ENCODE measurements at regions not wholly inside any gene's neighbourhood (a gene's known extent, or its start where the extent isn't known, plus 50 kb on each side); places are given as distances from the start of the nearest gene placed in this dataset.

GRCh38 chr12:67534681-67535080 is 113.9 kb upstream of the DYRK2 start:
- Histone ChIP-seq H3K36me3 (ENCODE audit: low read length) (no peaks in the 10 kb centered on the region), H3K27me3 (ENCODE audit: low read length) (no peaks in the 10 kb centered on the region), H4K20me1 (ENCODE audit: low read depth, low read length) (no peaks in the 10 kb centered on the region), H3K79me2 (ENCODE audit: insufficient read depth, low read length) (no peaks in the 10 kb centered on the region), H3K27ac (ENCODE audit: low read depth, low read length) (no peak overlapping the region), H3K9ac (ENCODE audit: low read length) (no peak overlapping the region), H2AFZ (ENCODE audit: low read depth, low read length, severe bottlenecking) (no peak overlapping the region), H3K4me3 (ENCODE audit: insufficient read depth, low read length, poor library complexity, severe bottlenecking) (no peak overlapping the region), H3K9me3 (ENCODE audit: insufficient read depth, low read length) (no peaks in the 10 kb centered on the region), H3K4me2 (ENCODE audit: low read depth, low read length, poor library complexity, severe bottlenecking) (no peak overlapping the region), H3F3A (ENCODE audit: insufficient read depth) (no peaks in the 10 kb centered on the region), H3K9me2 (replicated peaks; ENCODE audit: insufficient read depth, low read length) (no peaks in the 10 kb centered on the region)
- TF ChIP-seq EZH2phosphoT487 (conservative IDR thresholded peaks at IDR 0.05; ENCODE audit: low read length) (no peak), CTCF (IDR thresholded peaks at IDR 0.05; ENCODE audit: insufficient read depth, low read length, poor library complexity, severe bottlenecking) (no peak)

- no peaks in the 10 kb centered on the region for H3K9me2 ChIP-seq (replicated peaks; ENCODE audit: insufficient read depth, low read length)
- no peak for TF ChIP-seq CTCF (IDR thresholded peaks at IDR 0.05; ENCODE audit: insufficient read depth, low read length, poor library complexity, severe bottlenecking)
- TF ChIP-seq EZH2phosphoT487 (conservative IDR thresholded peaks at IDR 0.05; ENCODE audit: low read length), result no peak
- H3K9ac ChIP-seq (ENCODE audit: low read length), result no peak overlapping the region
- no peaks in the 10 kb centered on the region for H4K20me1 ChIP-seq (ENCODE audit: low read depth, low read length)
- no peak overlapping the region for H3K4me2 ChIP-seq (ENCODE audit: low read depth, low read length, poor library complexity, severe bottlenecking)
- H3K36me3 ChIP-seq (ENCODE audit: low read length), result no peaks in the 10 kb centered on the region
- H3K9me3 ChIP-seq (ENCODE audit: insufficient read depth, low read length), result no peaks in the 10 kb centered on the region
- H3F3A ChIP-seq (ENCODE audit: insufficient read depth), result no peaks in the 10 kb centered on the region
- no peak overlapping the region for H2AFZ ChIP-seq (ENCODE audit: low read depth, low read length, severe bottlenecking)
- no peak overlapping the region for H3K27ac ChIP-seq (ENCODE audit: low read depth, low read length)
- no peaks in the 10 kb centered on the region for H3K27me3 ChIP-seq (ENCODE audit: low read length)
- H3K79me2 ChIP-seq (ENCODE audit: insufficient read depth, low read length), result no peaks in the 10 kb centered on the region
- H3K4me3 ChIP-seq (ENCODE audit: insufficient read depth, low read length, poor library complexity, severe bottlenecking), result no peak overlapping the region
Observed at GRCh38 chr12:67535176-67535575, 113.4 kb upstream of the DYRK2 start.

- no peak overlapping the region for H3K27ac ChIP-seq (ENCODE audit: low read depth, low read length)
- no peak for TF ChIP-seq CTCF (IDR thresholded peaks at IDR 0.05; ENCODE audit: insufficient read depth, low read length, poor library complexity, severe bottlenecking)
- no peak for TF ChIP-seq EZH2phosphoT487 (conservative IDR thresholded peaks at IDR 0.05; ENCODE audit: low read length)
- no peaks in the 10 kb centered on the region for H3F3A ChIP-seq (ENCODE audit: insufficient read depth)
Observed at GRCh38 chr12:67535971-67536370, 112.6 kb upstream of the DYRK2 start.

More at GRCh38 chr12:67535971-67536370, 112.6 kb upstream of the DYRK2 start:
- Histone ChIP-seq H3K36me3 (ENCODE audit: low read length) (no peaks in the 10 kb centered on the region), H2AFZ (ENCODE audit: low read depth, low read length, severe bottlenecking) (no peak overlapping the region), H3K4me3 (ENCODE audit: insufficient read depth, low read length, poor library complexity, severe bottlenecking) (no peak overlapping the region), H3K4me2 (ENCODE audit: low read depth, low read length, poor library complexity, severe bottlenecking) (no peak overlapping the region), H3K79me2 (ENCODE audit: insufficient read depth, low read length) (no peaks in the 10 kb centered on the region), H3K9me2 (replicated peaks; ENCODE audit: insufficient read depth, low read length) (no peaks in the 10 kb centered on the region), H3K9ac (ENCODE audit: low read length) (no peak overlapping the region), H3K27me3 (ENCODE audit: low read length) (no peaks in the 10 kb centered on the region), H4K20me1 (ENCODE audit: low read depth, low read length) (no peaks in the 10 kb centered on the region), H3K9me3 (ENCODE audit: insufficient read depth, low read length) (no peaks in the 10 kb centered on the region)
